ENCODE measurements at regions not wholly inside any gene's neighbourhood (a gene's known extent, or its start where the extent isn't known, plus 50 kb on each side); places are given as distances from the start of the nearest gene placed in this dataset.

GRCh38 chr10:51004776-51005175 is 69.5 kb upstream of the PRKG1 start:
- in situ Hi-C loops (cut with HindIII; ENCODE audit: low pct_unique_long_range_greater_than_20kb, low sequenced_read_pairs) = no loop called here
- H3K27me3 ChIP-seq (ENCODE audit: control insufficient read depth, insufficient read depth, low read length) = peaks cover 17% of the 10 kb centered on the region
- intact Hi-C loops (cut with micrococcal nuclease; ENCODE audit: unreplicated experiment) = loop anchor here (5.0 kb wide), 2 partner anchors 968 to 1213 kb away; no protein-coding TSS in a partner anchor
- ATAC-seq = no peak
- no peaks in the 10 kb centered on the region; the same call in 1 of the 2 replicates for H3K36me3 ChIP-seq (ENCODE audit: control insufficient read depth, insufficient read depth, low read length)
- no peak for DNase-seq (ENCODE audit: low read depth, low spot score)
- no peak overlapping the region for H3K4me3 ChIP-seq (ENCODE audit: low read depth in 2 of 2, low read length in 2 of 2)
- H3K27ac ChIP-seq (ENCODE audit: low read length) = no peak overlapping the region
- no peaks in the 10 kb centered on the region for H3K4me1 ChIP-seq (ENCODE audit: control insufficient read depth, insufficient read depth, low read length)
- CTCF ChIA-PET = no interaction called here
- POLR2A ChIA-PET = no interaction called here
- BruUV-seq (replicated peaks) = no TSS peak
- TF ChIP-seq SIN3A (IDR thresholded peaks at IDR 0.05; ENCODE audit: borderline replicate concordance, insufficient read depth, low read depth, low read length) (no peak), POLR2AphosphoS5 (IDR thresholded peaks at IDR 0.05; ENCODE audit: low read depth, low read length) (no peak), TCF7L2 (IDR thresholded peaks at IDR 0.05; ENCODE audit: low read depth, low read length) (no peak), REST (IDR thresholded peaks at IDR 0.05; ENCODE audit: insufficient read depth in 1 of 2, low read depth in 2 of 2, low read length in 1 of 2) (no peak), CTCF (IDR thresholded peaks at IDR 0.05) (no peak)
- no peaks in the 10 kb centered on the region for H3K9me3 ChIP-seq (ENCODE audit: control insufficient read depth, insufficient read depth, low read depth, low read length)

GRCh38 chr10:51005551-51005950 is 68.7 kb upstream of the PRKG1 start:
- CTCF ChIA-PET = interaction anchor here (0.5 to 0.6 kb wide), 2 partner anchors 957 to 1225 kb away, joined by 3 read pairs; no protein-coding TSS in a partner anchor
- Histone ChIP-seq H3K27me3 (ENCODE audit: control insufficient read depth, insufficient read depth, low read length) (peaks cover 13% of the 10 kb centered on the region; the same call in 1 of the 2 replicates), H3K27ac (ENCODE audit: low read length) (no peak overlapping the region), H3K4me3 (ENCODE audit: low read depth in 2 of 2, low read length in 2 of 2) (no peak overlapping the region), H3K9me3 (ENCODE audit: control insufficient read depth, insufficient read depth, low read depth, low read length) (no peaks in the 10 kb centered on the region), H3K36me3 (ENCODE audit: control insufficient read depth, insufficient read depth, low read length) (no peaks in the 10 kb centered on the region), H3K4me1 (ENCODE audit: control insufficient read depth, insufficient read depth, low read length) (no peaks in the 10 kb centered on the region)
- BruUV-seq (replicated peaks) = no TSS peak
- no peak for TF ChIP-seq TCF7L2 (IDR thresholded peaks at IDR 0.05; ENCODE audit: low read depth, low read length)
- no peak for TF ChIP-seq POLR2AphosphoS5 (IDR thresholded peaks at IDR 0.05; ENCODE audit: low read depth, low read length)
- no peak for TF ChIP-seq SIN3A (IDR thresholded peaks at IDR 0.05; ENCODE audit: borderline replicate concordance, insufficient read depth, low read depth, low read length)
- TF ChIP-seq CTCF (IDR thresholded peaks at IDR 0.05) = no peak
- no peak for TF ChIP-seq REST (IDR thresholded peaks at IDR 0.05; ENCODE audit: insufficient read depth in 1 of 2, low read depth in 2 of 2, low read length in 1 of 2)
- no peak for DNase-seq (ENCODE audit: low read depth, low spot score)
- no peak for ATAC-seq
- in situ Hi-C loops (cut with HindIII; ENCODE audit: low pct_unique_long_range_greater_than_20kb, low sequenced_read_pairs) = no loop called here
- POLR2A ChIA-PET = no interaction called here
- intact Hi-C loops (cut with micrococcal nuclease; ENCODE audit: unreplicated experiment) = no loop called here
